GM21723 (cell line): ENCODE measurements at regions not wholly inside any gene's neighbourhood (a gene's known extent, or its start where the extent isn't known, plus 50 kb on each side); places are given as distances from the start of the nearest gene placed in this dataset.
A peak's percentile ranks its signal among the peaks of the same experiment; 100 is the strongest.
"Not testable (repeated sequence)": the region's sequence is repeated elsewhere in the genome, so short reads cannot be mapped to it uniquely, and the experiment has no call there.

Experiments used
- ATAC-seq: cut with Tn5 transposase; IDR thresholded peaks from one replicate; pipeline ENCODE4 v1.9.1; 2021; ENCODE audit warnings: mild to moderate bottlenecking, moderate library complexity; ENCODE audit not compliant: unreplicated experiment

GRCh38 chr9:99472240-99472915, 250.3 kb downstream of the SEC61B start:
- no peak for ATAC-seq

- no peak for ATAC-seq
Observed at GRCh38 chr9:99472916-99473245, 250.8 kb downstream of the SEC61B start.

- no peak for ATAC-seq
Observed at GRCh38 chr9:99474186-99474585, 252.1 kb downstream of the SEC61B start.

- no peak for ATAC-seq
Observed at GRCh38 chr9:99475401-99476065, 253.5 kb downstream of the SEC61B start.

- no peak for ATAC-seq
Observed at GRCh38 chr9:99478469-99479027, 256.5 kb downstream of the SEC61B start.

GRCh38 chr9:99479929-99480328, 257.8 kb downstream of the SEC61B start:
- no peak for ATAC-seq

GRCh38 chr9:99485459-99485858, 263.4 kb downstream of the SEC61B start:
- ATAC-seq, result no peak

- ATAC-seq, result no peak
Observed at GRCh38 chr9:99486684-99487083, 264.6 kb downstream of the SEC61B start.

- ATAC-seq, result no peak
Observed at GRCh38 chr9:99488131-99489059, 266.3 kb downstream of the SEC61B start.

GRCh38 chr9:99489060-99489413, 267.0 kb downstream of the SEC61B start:
- ATAC-seq, result no peak

- ATAC-seq, result no peak
Observed at GRCh38 chr9:99490729-99491128, 268.6 kb downstream of the SEC61B start.

- ATAC-seq, result peak; percentile 67
Observed at GRCh38 chr9:99491408-99492158, 269.5 kb downstream of the SEC61B start.

- ATAC-seq, result no peak
Observed at GRCh38 chr9:99497641-99498040, 275.6 kb downstream of the SEC61B start.

- not testable (repeated sequence) for ATAC-seq
Observed at GRCh38 chr9:99498979-99499378, 276.9 kb downstream of the SEC61B start.

GRCh38 chr9:99505936-99506335, 283.9 kb downstream of the SEC61B start:
- ATAC-seq, result no peak

- ATAC-seq, result no peak
Observed at GRCh38 chr9:99506747-99507348, 284.8 kb downstream of the SEC61B start.

GRCh38 chr9:99509065-99509745, 287.1 kb downstream of the SEC61B start:
- ATAC-seq, result no peak

GRCh38 chr9:99509900-99510535, 287.9 kb downstream of the SEC61B start:
- no peak for ATAC-seq

- no peak for ATAC-seq
Observed at GRCh38 chr9:99511723-99512122, 289.6 kb downstream of the SEC61B start.
